ENCODE measurements at regions not wholly inside any gene's neighbourhood (a gene's known extent, or its start where the extent isn't known, plus 50 kb on each side); places are given as distances from the start of the nearest gene placed in this dataset.
"Not testable (repeated sequence)": the region's sequence is repeated elsewhere in the genome, so short reads cannot be mapped to it uniquely, and the experiment has no call there.

DNA sequence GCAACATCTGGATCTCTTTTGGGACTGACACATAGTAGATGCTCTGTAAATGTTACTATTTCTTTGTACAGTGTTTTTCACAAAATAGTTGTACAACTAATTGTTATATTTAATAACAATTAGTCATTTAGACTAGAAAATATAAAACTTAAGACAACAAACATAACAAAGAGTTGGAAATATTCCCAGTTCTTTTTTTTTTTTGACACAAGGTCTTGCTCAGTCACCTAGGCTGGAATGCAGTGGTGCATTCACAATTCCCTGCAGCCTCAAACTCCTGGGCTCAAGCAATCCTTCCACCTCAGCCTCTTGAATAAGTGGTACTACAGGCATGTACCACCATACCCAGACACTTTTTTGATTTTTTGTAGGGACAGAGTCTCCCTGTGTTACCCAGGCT is 105.8 kb downstream of the UTRN start:
- DNase-seq (ENCODE audit: low read depth in 3 of 3, low spot score in 2 of 3): no peak

DNA sequence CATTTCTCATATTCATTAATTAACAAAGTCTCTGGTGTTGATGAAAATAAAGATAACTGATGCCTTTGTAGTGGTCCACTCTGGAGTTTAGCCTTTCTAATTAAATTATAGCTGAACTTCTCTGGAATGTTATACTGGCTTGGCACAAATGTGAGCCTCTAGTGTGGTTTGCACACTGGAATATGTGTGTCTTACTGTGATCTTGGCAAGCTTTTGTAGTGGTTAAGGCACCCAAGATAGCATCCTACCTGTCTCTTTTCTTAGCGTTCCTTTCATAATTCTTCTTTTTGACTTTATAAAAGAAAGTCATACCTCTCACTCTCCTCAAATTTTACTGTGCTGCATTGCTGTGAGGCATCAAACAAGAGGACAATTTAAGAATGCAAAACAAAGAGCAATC is 107.4 kb downstream of the UTRN start:
- no peak for DNase-seq (ENCODE audit: low read depth in 3 of 3, low spot score in 2 of 3)

DNA sequence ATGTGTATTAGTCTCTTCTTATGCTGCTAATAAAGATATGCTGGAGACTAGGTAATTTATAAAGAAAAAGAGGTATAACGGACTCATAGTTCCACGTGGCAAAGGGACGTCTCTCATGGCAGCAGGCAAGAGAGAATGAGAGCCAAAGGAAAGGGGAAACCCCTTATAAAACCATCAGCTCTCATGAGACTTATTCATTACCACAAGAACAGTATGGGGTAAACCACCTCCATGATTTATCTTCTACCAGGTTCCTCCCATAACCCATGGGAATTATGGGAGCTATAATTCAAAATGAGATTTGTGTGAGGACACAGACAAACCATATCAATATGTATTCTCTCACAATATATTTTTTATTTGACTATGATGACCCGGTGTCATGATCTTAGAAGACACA is 109.1 kb downstream of the UTRN start:
- DNase-seq (ENCODE audit: low read depth in 3 of 3, low spot score in 2 of 3): no peak

DNA sequence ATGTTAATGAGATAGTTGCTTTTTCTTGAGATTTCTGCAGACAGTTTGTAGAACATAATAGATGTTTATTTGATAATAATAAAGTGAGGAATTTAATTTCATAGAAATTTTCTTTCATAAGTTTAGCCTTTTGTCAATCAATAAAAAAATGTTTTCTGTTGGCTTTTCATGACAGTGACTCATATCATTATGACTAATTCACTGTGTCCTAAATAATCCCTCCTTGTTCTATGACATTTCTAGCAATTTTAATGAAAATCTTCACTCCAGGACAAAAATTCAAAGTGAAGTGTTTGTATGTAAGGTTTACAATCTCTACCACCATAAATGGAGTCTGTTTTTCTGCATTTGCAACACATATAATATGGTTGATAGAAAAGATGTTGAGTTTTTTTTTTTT is 109.9 kb downstream of the UTRN start:
- no peak for DNase-seq (ENCODE audit: low read depth in 3 of 3, low spot score in 2 of 3)

DNA sequence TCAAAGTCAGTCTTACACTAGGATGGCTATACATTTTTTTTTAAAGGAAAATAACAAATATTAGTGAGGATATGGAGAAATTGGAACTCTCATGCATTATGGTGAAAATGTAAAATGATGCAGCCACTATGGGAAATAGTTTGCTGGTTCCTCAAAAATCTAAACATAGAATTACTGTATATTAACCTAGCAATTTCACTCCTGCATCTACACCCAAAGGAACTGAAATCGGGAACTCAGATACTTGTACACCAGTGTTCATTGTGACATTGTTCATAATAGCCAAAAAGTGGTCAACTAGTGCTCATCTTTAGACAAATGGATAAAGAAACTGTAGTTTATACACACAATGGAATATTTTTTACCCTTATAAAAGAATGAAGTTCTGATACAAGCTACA is 110.7 kb downstream of the UTRN start:
- no peak for DNase-seq (ENCODE audit: low read depth in 3 of 3, low spot score in 2 of 3)

DNA sequence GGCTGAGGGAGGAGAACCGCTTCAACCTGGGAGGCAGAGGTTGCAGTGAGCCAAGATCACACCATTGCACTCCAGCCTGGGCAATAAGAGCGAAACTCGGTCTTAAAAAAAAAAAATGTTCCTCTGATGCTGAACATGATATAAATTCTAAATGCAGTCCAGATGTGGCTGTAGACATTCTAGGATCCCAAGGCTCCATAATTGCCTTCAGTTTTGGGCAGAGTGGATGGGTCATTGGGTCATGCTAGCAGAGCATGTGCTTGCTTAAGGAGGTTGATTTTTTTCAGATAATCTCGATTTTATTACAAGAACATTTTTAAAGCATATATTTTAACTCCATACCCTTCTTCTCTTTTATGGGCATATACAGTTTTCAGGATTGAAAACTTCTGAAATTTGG is 112.0 kb downstream of the UTRN start:
- no peak for DNase-seq (ENCODE audit: low read depth in 3 of 3, low spot score in 2 of 3)

DNA sequence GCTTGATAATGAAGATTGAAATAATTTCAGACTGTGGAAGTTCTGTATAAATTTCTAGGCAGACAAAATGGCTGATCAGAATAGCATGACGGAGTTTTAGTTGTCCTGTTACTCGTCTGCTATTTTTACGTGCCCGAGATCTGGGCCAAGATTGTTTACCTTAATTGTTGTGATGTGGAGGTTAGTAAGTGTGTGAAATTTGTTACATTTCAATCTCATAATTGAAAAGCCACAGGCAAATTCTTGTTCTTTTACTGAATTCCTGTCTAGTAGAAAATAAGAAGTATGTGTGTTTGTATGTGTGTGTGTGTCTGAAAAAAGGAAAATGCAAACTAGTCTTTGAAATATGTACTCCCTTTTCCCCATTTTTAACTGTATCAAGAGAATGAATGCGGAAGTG is 115.2 kb downstream of the UTRN start:
- DNase-seq (ENCODE audit: low read depth in 3 of 3, low spot score in 2 of 3): no peak

DNA sequence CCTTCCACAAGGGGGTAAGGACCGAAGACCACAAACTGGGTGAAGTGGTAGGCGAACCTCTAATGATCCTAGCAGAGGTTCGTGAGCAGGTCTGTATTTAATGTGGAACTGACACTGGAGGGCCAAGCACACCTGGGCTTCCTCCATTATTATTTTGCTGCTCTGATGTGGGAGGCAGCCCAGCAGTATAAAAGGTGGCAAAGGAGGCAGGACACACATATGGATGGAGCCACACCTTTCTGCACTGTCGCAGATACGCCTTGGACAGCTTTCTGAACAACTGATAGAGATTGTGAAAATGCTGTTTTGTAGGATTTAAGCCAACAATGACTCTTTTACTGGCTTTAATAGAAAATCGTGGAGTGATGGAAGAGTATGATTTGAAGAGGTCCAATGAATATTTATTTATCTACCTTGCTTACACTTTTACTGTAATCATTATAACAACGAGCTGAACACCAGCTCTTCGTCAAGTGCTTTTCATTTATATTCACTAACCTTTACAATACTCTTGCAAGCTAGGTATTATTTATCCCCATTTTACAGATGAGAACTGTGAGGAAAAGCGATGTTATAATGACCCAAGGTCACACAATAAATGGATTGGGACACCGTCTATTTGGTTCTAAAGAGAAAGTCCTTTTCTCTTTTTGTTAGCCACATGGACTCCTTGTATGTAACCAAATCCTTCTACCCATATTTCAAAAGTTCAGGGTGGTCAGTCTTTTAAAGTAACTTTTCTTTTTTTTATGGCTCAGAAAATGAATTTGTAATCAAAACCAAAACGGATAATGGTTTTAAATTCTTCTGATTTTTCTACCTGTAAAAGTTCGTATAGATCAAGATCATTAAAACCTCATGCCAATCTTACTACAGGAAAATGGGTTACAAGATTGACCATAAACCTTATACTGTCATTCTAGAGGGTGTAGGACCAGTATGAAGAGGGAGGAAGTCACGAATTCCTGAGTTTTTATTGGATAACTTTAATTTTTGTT is 116.9 kb downstream of the UTRN start:
- no peak for DNase-seq (ENCODE audit: low read depth in 3 of 3, low spot score in 2 of 3)

DNA sequence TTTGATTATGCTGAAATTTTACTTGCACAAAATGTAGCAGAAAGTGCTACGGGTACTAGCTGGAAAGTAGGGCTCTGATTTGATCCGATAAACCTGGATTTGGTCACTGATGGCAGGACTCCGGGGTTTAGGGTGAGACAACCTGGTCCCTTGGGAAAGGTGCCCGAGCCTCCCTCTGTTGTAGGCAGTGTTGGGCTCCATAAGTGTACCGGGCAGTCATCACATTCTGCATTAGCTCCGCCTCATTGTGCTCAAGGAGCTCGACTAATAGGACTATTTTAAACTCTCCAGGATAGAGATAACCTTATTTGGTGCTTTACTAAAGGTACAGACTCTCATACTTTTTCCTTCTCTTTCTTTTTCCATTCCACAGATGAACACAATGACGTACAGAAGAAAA is 117.6 kb downstream of the UTRN start:
- no peak for DNase-seq (ENCODE audit: low read depth in 3 of 3, low spot score in 2 of 3)

DNA sequence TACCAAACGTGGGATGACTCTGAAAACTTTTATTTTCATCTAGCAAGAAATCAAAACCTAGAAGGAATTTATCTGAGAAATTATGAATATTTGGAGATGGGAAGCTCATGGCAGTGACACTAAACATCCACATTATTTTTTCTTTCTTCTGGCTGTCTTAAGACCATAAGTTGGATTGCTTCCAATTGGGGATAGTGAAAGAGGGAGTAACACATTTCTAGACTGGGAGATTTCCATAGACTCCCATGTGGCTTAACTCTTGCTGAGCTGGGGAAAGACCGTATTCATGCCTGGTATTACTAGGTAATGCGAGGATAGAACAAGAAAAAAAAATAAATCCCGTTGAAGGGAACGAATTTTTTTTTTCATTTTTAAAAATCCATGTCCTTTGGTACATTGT is 120.0 kb downstream of the UTRN start:
- no peak for DNase-seq (ENCODE audit: low read depth in 3 of 3, low spot score in 2 of 3)

DNA sequence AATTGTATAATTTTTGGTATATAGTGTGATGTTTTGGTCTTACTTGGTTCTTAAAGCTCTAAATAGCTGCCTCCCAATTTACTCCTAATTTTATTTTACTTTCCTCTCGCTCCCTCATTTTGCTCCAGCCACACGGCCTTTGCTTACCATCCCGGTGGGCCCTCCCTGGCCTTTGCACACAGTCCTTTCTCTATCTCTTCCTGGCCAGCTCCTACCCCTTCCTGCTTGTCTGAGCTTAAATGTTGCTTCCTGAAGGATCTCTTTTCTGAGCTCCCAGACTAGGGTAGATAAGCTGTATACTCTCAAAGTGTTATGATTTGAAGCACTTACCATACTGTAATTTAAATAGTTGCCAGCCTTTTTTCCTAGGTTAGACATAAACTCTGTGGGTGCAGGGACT is 121.7 kb downstream of the UTRN start:
- no peak for DNase-seq (ENCODE audit: low read depth in 3 of 3, low spot score in 2 of 3)

DNA sequence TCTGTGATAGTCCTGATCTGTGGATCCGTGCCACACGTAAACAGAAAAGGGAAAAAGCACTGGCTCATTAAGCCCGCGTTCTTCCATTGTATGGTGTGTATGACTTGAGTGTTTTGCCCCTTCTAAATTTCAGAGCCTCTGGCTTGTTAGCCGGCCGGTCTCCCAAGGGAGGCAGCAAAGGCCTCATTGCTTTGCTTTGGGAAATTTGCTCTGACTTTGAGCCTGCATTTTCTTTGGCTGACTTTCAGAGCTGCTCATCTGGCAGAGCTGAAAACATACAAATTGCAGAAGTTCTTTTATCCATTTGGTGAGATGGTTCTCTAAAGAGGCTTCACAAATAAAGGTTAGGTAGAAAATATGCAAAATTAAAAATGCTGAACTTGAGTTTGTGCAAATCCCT is 123.0 kb downstream of the UTRN start:
- no peak for DNase-seq (ENCODE audit: low read depth in 3 of 3, low spot score in 2 of 3)

DNA sequence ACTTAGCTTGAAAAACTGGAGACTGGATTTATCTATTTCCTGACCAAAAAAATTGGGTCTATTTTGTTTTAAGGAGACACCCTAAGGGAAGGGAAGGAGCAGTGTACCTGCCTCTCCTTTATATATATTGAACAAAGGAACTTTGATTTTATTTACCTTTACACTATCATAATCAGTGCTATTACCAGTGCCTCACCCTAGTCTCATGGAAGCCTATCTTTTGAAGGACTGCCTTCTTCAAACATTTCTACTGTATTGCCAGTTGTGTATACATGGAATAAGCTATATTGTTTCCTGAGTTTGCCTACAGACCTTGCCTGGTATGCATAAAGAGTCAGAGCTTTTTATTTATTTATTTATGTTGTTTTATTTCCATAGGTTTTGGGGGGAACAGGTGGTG is 124.9 kb downstream of the UTRN start:
- no peak for DNase-seq (ENCODE audit: low read depth in 3 of 3, low spot score in 2 of 3)

DNA sequence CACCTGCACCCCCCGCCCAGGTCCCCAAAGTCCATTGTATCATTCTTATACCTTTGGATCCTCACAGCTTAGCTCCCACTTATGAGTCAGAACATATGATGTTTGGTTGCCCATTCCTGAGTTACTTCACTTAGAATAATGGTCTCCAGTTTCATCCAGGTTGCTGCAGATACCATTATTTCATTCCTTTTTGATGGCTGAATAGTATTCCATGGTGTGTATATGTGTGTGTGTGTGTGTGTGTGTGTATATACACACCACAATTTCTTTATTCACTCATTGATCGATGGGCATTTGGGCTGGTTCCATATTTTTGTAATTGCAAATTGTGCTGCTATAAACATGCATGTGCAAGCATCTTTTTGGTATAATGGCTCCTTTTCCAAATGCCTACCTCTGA is 125.4 kb downstream of the UTRN start:
- not testable (repeated sequence) for DNase-seq (ENCODE audit: low read depth in 3 of 3, low spot score in 2 of 3)

DNA sequence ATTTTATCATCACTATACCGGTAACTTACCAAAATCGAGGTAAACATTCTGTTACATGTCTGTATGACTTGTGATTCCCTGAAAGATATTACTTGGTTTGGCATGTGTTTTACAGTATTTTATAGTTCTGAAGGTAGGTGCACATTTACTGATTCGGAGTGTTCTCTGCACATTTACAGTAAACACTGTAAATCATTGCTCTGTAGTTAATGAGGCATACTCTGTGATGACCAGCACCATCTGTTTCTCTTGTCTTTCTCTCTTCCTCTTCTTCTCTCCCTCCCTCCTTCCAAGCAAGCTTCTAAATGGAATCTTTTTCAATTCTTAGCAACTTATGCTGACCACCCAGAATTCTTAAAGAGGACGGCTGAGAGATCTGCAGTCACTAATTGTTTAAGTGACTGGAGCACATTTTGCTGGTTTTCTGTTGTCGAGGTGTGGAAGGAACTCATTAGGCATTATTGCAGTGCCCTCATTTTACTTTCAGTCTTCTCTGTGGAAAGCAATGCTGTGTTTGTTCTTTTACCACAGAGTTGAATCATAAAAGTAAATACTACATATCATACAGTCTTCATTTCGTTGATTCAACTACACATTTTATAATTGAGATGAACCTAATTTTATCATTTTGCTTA is 126.5 kb downstream of the UTRN start:
- DNase-seq (ENCODE audit: low read depth in 3 of 3, low spot score in 2 of 3): peak in 2 of 3 donors; percentile 20 to 47

DNA sequence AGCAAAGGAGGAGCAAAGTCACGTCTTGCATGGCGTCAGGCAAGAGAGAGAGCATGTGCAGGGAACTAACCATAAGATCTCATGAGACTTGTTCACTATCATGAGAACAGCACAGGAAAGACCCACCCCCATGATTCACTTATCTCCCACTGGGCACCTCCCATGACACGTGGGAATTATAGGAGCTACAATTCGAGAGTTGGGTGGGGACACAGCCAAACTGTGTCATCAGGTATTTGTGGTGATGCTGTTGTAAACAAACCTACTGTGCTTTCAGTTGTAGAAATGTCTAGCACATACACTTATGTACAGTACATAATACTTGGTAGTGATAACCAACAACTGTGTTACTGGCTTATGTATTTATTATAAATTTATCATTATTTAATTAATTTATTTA is 128.3 kb downstream of the UTRN start:
- no peak for DNase-seq (ENCODE audit: low read depth in 3 of 3, low spot score in 2 of 3)

DNA sequence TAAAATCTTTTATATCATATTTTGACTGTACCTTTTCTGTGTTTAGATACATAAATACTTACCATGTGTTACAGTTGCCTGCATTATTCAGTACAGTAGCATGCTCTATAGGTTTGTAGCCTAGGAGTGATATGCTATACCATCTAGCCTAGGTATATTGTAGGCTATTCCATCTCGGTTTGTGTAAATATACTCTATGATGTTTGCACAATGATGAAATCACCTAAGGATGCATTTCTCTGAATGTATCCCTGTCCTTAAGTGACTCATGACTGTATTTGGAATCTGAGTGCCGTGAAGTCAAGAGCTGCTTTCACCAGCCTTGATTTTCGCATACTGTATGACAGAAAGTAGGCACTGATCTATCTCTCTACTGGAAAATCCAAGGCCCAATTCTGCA is 129.9 kb downstream of the UTRN start:
- no peak for DNase-seq (ENCODE audit: low read depth in 3 of 3, low spot score in 2 of 3)

DNA sequence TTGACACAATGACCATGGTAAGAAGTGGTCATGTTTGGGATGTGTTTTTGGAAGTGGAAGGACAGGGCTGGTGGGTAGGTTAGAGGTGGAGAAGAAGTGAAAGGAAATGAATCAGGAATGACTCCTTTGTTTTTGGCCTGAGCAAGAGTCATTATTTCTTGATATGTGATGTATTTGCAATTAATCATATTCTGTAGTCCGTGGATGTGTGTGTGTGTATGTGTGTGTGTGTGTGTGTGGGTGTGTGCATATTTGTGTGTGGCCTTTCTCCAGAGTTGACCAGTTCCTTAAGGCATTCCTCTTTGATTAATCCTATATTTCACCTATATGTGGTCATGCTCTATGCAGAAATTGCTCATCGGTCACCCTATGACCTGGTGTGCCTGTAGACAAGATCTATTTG is 130.7 kb downstream of the UTRN start:
- DNase-seq (ENCODE audit: low read depth in 3 of 3, low spot score in 2 of 3): no peak

DNA sequence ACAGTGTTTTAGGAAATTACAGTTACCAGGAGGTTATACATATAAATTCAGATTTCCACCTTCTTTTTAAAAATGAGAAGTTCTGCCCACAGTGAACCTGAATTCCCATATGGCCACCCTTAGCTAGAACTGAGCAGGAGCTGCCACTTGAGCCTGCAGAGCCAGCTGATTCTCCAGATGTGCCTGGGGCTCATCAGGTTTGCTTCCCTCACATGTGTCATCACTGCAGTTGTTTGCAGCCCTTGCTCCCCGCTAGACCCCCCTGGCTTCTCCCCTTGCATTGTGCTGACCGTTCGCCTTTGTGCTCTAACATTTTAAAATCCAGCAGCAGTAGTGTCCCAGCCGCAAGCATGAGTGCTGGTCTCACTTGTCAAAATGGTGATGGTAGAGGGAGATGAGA is 131.1 kb downstream of the UTRN start:
- no peak for DNase-seq (ENCODE audit: low read depth in 3 of 3, low spot score in 2 of 3)

DNA sequence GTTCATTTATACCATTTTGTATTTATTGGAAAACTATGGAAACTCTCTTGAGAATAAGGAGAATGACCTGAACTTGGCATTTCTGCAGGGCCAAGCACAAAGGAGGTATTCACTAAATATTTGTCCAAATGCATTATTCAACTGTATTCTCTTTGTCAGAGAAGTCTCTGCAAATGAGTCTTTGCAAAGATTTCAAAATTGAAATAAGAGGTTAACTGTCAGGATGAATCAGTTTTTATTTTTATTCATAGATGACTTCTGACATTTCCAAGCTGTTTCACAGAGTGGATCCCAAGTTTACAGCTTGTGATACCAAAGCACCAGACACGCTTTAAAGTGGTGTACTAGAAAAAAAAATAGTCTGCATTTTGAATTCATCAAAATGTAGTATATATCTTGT is 131.6 kb downstream of the UTRN start:
- no peak for DNase-seq (ENCODE audit: low read depth in 3 of 3, low spot score in 2 of 3)

DNA sequence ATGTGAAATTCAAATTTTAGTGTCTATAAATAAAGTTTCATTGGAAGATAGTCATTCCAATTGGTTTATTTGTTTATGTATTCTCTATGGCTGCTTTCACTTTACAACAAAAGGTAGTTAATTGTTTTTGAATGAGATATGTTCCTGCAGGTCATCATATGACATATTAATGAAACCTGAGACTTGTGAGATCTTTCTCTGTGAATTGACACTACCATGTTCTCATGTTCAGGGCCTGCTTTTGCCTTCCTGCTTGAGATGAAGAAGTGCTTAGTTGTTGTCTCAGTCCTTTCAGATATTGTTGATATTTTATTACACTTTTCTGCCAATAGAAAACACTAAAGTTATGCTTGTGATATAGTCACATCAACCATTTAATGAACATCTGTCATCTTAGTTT is 132.5 kb downstream of the UTRN start:
- no peak for DNase-seq (ENCODE audit: low read depth in 3 of 3, low spot score in 2 of 3)

DNA sequence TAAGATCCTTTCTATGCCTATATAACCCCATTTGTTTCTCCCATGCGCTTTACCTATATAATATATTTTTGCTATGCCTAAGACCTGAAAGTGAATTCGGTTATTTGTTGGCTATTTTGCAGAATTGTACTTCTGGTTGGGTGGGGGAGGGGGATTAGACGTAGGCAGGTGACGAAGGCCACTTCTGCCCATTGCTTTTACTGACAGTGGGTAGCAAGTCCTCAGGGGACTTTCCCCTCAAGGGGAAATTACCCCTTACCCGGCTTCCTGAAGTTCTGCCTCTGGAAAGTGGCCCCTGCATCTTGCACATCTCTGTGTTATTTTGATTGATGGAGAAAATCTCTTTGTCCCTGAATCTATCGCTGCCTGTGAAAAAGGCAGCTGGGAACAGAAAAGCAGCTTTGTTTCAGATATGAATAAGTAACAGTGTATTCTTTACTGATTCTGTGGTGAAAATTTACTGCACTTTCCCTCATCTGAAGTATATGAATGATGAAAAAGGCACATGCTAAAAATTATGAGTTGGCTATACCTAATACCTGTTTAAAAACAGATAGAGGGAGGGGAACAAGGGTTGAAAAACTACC is 133.9 kb downstream of the UTRN start:
- DNase-seq (ENCODE audit: low read depth in 3 of 3, low spot score in 2 of 3): no peak
